ENCODE measurements at regions not wholly inside any gene's neighbourhood (a gene's known extent, or its start where the extent isn't known, plus 50 kb on each side); places are given as distances from the start of the nearest gene placed in this dataset.

GRCh38 chr5:179461576-179461975 lies 88.8 kb upstream of the RUFY1 start:
- H3K9me3 ChIP-seq (ENCODE audit: control insufficient read depth in 4 of 4, low read length in 3 of 4), result peaks cover 0 to 5% (median 0%) of the 10 kb centered on the region in 4 donors
- H3K9ac ChIP-seq (ENCODE audit: low read depth in 1 of 2, low read length in 2 of 2), result no peak overlapping the region
- no peaks in the 10 kb centered on the region for H3K36me3 ChIP-seq (ENCODE audit: control insufficient read depth in 4 of 4, insufficient read depth in 3 of 4, low read depth in 1 of 4, low read length in 3 of 4)
- 89% methylated on average over 3 of the region's 3 CpGs for WGBS
- no peaks in the 10 kb centered on the region for H3K4me1 ChIP-seq (ENCODE audit: control insufficient read depth in 4 of 4, insufficient read depth in 4 of 4, low read length in 3 of 4)
- H3K27me3 ChIP-seq (ENCODE audit: control insufficient read depth in 4 of 4, insufficient read depth in 4 of 4, low read length in 3 of 4), result no peaks in the 10 kb centered on the region
- no peak for DNase-seq (ENCODE audit: low spot score)
- no peak overlapping the region for H3K27ac ChIP-seq (ENCODE audit: low read depth in 1 of 2, low read length in 2 of 2)
- TF ChIP-seq FOXA2 (IDR thresholded peaks at IDR 0.05) (no peak), FOXA1 (IDR thresholded peaks at IDR 0.05) (no peak), HNF4A (conservative IDR thresholded peaks at IDR 0.05) (no peak), ATF3 (IDR thresholded peaks at IDR 0.05) (no peak), TAF1 (conservative IDR thresholded peaks at IDR 0.05) (no peak), GABPA (IDR thresholded peaks at IDR 0.05 in 1 of 2, conservative IDR thresholded peaks at IDR 0.05 in 1 of 2) (no peak), NR2F2 (IDR thresholded peaks at IDR 0.05) (no peak), EGR1 (IDR thresholded peaks at IDR 0.05; ENCODE audit: low read depth in 2 of 2) (no peak)
- TF ChIP-seq, protein P1, sequence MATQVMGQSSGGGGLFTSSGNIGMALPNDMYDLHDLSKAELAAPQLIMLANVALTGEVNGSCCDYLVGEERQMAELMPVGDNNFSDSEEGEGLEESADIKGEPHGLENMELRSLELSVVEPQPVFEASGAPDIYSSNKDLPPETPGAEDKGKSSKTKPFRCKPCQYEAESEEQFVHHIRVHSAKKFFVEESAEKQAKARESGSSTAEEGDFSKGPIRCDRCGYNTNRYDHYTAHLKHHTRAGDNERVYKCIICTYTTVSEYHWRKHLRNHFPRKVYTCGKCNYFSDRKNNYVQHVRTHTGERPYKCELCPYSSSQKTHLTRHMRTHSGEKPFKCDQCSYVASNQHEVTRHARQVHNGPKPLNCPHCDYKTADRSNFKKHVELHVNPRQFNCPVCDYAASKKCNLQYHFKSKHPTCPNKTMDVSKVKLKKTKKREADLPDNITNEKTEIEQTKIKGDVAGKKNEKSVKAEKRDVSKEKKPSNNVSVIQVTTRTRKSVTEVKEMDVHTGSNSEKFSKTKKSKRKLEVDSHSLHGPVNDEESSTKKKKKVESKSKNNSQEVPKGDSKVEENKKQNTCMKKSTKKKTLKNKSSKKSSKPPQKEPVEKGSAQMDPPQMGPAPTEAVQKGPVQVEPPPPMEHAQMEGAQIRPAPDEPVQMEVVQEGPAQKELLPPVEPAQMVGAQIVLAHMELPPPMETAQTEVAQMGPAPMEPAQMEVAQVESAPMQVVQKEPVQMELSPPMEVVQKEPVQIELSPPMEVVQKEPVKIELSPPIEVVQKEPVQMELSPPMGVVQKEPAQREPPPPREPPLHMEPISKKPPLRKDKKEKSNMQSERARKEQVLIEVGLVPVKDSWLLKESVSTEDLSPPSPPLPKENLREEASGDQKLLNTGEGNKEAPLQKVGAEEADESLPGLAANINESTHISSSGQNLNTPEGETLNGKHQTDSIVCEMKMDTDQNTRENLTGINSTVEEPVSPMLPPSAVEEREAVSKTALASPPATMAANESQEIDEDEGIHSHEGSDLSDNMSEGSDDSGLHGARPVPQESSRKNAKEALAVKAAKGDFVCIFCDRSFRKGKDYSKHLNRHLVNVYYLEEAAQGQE (IDR thresholded peaks at IDR 0.05), result no peak
- TF ChIP-seq, protein P2, sequence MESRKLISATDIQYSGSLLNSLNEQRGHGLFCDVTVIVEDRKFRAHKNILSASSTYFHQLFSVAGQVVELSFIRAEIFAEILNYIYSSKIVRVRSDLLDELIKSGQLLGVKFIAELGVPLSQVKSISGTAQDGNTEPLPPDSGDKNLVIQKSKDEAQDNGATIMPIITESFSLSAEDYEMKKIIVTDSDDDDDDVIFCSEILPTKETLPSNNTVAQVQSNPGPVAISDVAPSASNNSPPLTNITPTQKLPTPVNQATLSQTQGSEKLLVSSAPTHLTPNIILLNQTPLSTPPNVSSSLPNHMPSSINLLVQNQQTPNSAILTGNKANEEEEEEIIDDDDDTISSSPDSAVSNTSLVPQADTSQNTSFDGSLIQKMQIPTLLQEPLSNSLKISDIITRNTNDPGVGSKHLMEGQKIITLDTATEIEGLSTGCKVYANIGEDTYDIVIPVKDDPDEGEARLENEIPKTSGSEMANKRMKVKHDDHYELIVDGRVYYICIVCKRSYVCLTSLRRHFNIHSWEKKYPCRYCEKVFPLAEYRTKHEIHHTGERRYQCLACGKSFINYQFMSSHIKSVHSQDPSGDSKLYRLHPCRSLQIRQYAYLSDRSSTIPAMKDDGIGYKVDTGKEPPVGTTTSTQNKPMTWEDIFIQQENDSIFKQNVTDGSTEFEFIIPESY (IDR thresholded peaks at IDR 0.05), result no peak
- H3K4me3 ChIP-seq (ENCODE audit: low read depth in 1 of 3, low read length in 3 of 3), result no peak overlapping the region

DNA sequence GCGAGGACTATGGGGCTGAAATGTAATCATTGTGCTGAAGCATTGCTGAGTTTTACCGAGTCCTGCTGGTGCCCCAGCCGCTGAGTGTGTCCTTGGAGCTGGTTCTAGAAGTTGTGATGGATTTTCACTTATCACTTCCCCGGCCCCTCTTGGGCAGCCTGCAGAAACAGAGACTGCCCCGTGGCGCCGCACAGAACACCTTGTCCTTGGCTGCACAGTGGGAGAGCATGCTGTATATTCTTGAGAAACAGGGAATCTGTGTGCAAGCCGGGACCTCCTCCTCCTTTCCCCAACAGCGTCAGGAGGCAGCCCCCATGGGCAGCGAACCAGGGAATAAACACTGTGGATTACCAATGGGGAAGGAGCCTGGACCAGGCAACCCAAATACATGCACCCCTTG lies 90.6 kb upstream of the RUFY1 start:
- DNase-seq (ENCODE audit: low spot score), result no peak
- TF ChIP-seq, protein P3, sequence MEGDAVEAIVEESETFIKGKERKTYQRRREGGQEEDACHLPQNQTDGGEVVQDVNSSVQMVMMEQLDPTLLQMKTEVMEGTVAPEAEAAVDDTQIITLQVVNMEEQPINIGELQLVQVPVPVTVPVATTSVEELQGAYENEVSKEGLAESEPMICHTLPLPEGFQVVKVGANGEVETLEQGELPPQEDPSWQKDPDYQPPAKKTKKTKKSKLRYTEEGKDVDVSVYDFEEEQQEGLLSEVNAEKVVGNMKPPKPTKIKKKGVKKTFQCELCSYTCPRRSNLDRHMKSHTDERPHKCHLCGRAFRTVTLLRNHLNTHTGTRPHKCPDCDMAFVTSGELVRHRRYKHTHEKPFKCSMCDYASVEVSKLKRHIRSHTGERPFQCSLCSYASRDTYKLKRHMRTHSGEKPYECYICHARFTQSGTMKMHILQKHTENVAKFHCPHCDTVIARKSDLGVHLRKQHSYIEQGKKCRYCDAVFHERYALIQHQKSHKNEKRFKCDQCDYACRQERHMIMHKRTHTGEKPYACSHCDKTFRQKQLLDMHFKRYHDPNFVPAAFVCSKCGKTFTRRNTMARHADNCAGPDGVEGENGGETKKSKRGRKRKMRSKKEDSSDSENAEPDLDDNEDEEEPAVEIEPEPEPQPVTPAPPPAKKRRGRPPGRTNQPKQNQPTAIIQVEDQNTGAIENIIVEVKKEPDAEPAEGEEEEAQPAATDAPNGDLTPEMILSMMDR (IDR thresholded peaks at IDR 0.05; ENCODE audit: low read depth, low read length, missing input control), result no peak
- TF ChIP-seq SP1 (IDR thresholded peaks at IDR 0.05) (no peak), HNF4A (conservative IDR thresholded peaks at IDR 0.05) (no peak), JUND (IDR thresholded peaks at IDR 0.05) (no peak)
- 74% methylated on average over 10 of the region's 10 CpGs for WGBS

More for the DNA sequence above, 90.6 kb upstream of the RUFY1 start:
- no peaks in the 10 kb centered on the region for H3K4me1 ChIP-seq (ENCODE audit: control insufficient read depth in 4 of 4, insufficient read depth in 4 of 4, low read length in 3 of 4)
- no peak overlapping the region for H3K4me3 ChIP-seq (ENCODE audit: low read depth in 1 of 3, low read length in 3 of 3)
- H3K27me3 ChIP-seq (ENCODE audit: control insufficient read depth in 4 of 4, insufficient read depth in 4 of 4, low read length in 3 of 4), result no peaks in the 10 kb centered on the region
- H3K36me3 ChIP-seq (ENCODE audit: control insufficient read depth in 4 of 4, insufficient read depth in 3 of 4, low read depth in 1 of 4, low read length in 3 of 4), result no peaks in the 10 kb centered on the region
- no peak overlapping the region for H3K9ac ChIP-seq (ENCODE audit: low read depth in 1 of 2, low read length in 2 of 2)
- no peak overlapping the region for H3K27ac ChIP-seq (ENCODE audit: low read depth in 1 of 2, low read length in 2 of 2)
- H3K9me3 ChIP-seq (ENCODE audit: control insufficient read depth in 4 of 4, low read length in 3 of 4), result peaks cover 0 to 8% (median 2%) of the 10 kb centered on the region in 4 donors

Measured in liver (tissue), 8 donors.